ENCODE measurements at regions not wholly inside any gene's neighbourhood (a gene's known extent, or its start where the extent isn't known, plus 50 kb on each side); places are given as distances from the start of the nearest gene placed in this dataset.

GRCh38 chr1:221069178-221069903 lies 190.1 kb downstream of the HLX start:
- DNase-seq, result no peak

GRCh38 chr1:221069986-221070385 lies 190.7 kb downstream of the HLX start:
- no peak for DNase-seq

GRCh38 chr1:221071777-221072176 lies 192.5 kb downstream of the HLX start:
- DNase-seq, result no peak

- no peak for DNase-seq
These were observed 193.0 kb downstream of the HLX start for GRCh38 chr1:221072214-221072613.

- DNase-seq, result no peak
These were observed 195.1 kb downstream of the HLX start for GRCh38 chr1:221074332-221074731.

GRCh38 chr1:221075911-221076310 lies 196.7 kb downstream of the HLX start:
- no peak for DNase-seq

GRCh38 chr1:221076391-221076811 lies 197.2 kb downstream of the HLX start:
- DNase-seq, result no peak

- no peak for DNase-seq
These were observed 199.2 kb downstream of the HLX start for GRCh38 chr1:221078260-221078965.

- no peak for DNase-seq
These were observed 204.7 kb downstream of the HLX start for GRCh38 chr1:221083902-221084301.

GRCh38 chr1:221084681-221085080 lies 205.4 kb downstream of the HLX start:
- no peak for DNase-seq

GRCh38 chr1:221085701-221086375 lies 206.6 kb downstream of the HLX start:
- peak; percentile 32 for DNase-seq

- no peak for DNase-seq
These were observed 208.7 kb downstream of the HLX start for GRCh38 chr1:221087919-221088318.

GRCh38 chr1:221089273-221089672 lies 210.0 kb downstream of the HLX start:
- no peak for DNase-seq

- DNase-seq, result no peak
These were observed 210.6 kb downstream of the HLX start for GRCh38 chr1:221089803-221090202.

- DNase-seq, result no peak
These were observed 214.9 kb downstream of the HLX start for GRCh38 chr1:221093903-221094791.

GRCh38 chr1:221097479-221098281 lies 218.4 kb downstream of the HLX start:
- DNase-seq, result no peak

- DNase-seq, result no peak
These were observed 219.5 kb downstream of the HLX start for GRCh38 chr1:221098471-221099405.

GRCh38 chr1:221099747-221100595 lies 220.7 kb downstream of the HLX start:
- DNase-seq, result no peak

- DNase-seq, result peak; percentile 37
These were observed 221.4 kb downstream of the HLX start for GRCh38 chr1:221100611-221101010.
